Smooth muscle cell of the brain vasculature (primary cell): ENCODE measurements at regions not wholly inside any gene's neighbourhood (a gene's known extent, or its start where the extent isn't known, plus 50 kb on each side); places are given as distances from the start of the nearest gene placed in this dataset.
A peak's percentile ranks its signal among the peaks of the same experiment; 100 is the strongest.

Experiments
- DNase-seq: peaks from one replicate; pipeline ENCODE4 v3.0.0-alpha.2; 2012; ENCODE audit warnings: low read depth, low spot score

DNA sequence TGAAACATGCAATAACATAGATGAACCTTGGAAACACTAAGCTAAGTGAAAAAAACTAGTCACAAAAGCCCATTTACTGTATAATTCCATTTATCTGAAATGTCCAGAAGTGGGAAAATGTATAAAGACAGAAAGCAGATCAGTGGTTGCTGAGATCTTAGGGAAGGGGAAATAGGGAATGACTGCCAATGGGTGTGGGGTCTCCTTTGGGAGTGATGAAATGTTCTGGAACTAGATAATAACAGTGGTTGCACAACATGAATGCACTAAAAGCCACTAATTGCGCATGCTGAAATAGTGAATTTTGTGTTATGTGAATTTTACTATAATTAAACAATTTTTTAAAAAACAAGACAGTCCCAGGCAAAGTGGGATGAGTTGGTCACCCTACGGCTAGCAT is 472.8 kb downstream of the CCDC171 start:
- no peak for DNase-seq

DNA sequence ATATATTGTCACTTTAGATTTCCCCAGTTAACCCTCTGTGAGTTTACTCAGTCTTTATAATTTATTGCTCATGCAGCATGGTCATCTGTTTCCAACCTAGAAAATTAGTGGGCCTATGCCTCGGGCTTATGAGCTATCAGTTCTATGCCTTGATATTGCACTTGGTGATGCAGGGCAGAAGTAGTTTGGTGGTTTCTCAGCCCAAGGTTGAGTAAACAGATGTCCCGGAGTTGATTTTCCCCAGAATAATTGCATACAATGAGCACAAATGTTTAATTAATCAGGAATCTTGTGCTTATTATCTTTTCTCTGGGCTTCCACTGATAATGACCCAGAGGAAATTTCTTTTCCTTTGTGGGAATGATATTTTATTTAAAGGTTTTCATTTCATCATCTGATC is 474.0 kb downstream of the CCDC171 start:
- DNase-seq, result no peak

DNA sequence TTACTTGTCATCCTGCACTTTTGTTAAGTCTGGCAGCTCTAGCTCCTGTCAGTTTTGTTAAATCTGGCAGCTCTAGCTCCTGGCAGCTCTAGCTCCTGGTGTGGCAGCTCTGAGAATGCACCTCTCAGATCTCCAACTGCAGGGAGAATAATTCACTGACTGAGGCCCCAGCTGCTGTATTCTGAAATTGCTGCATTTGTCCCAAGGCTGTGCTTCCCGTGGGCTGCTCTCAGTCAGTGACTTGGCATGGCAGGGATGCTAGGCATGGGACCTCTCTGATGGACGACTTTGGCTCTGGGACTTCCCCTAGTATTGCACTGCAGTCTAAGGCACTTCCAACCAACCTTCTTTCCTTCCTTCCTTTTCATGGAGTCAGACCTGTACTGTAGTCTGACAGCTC is 475.7 kb downstream of the CCDC171 start:
- no peak for DNase-seq

DNA sequence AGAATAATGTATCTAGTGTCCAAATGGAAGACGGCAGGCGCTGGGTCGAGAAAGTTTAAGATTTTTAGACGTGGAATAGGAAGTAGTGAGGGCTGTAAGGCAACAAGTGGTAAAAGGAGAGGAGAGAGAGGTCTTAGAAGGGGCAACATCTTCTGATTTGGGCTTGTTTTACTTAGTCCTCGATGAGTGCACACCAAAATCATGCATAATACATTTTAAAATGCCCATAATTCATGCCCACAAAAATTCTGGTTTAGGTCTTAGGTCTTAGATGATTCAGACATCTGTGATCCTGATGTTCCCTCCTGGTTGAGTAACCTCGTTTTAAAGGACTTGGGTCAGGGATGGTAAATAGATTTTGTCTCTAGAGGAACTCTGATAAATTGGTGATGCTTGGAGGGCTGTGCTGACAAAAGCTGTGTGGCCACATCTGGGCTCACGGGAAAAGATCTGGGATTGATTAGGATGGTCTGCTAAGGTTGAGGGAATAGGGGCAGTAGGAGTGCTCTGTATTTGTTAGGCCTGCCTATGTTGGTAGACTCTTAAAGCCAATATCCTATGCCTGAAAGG is 476.3 kb downstream of the CCDC171 start:
- no peak for DNase-seq

DNA sequence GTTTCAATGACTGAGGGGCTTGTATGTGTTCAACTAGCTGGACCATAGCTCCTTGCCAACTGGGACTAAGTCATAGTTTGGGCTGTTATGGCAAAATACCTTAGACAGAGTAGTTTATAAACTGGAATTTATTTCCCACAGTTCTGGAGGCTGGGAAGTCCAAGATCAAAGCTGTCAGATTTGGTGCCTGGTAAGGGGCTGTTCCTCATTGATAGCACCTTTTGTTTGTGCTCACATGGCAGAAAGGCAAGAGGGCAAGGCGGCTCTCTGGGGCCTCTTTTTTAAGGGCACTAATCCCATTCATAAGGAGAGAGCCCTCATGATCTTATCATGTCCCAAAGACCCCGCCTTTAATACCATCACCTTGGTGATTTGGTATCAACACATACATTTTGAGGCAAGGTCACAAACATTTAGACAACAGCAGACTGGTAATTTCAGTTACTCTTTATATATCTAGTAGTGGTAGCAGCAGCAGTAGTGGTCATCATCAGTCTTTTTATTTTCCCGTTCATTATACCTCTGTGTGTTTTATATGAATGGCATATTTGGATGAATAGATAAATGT is 477.0 kb downstream of the CCDC171 start:
- no peak for DNase-seq

DNA sequence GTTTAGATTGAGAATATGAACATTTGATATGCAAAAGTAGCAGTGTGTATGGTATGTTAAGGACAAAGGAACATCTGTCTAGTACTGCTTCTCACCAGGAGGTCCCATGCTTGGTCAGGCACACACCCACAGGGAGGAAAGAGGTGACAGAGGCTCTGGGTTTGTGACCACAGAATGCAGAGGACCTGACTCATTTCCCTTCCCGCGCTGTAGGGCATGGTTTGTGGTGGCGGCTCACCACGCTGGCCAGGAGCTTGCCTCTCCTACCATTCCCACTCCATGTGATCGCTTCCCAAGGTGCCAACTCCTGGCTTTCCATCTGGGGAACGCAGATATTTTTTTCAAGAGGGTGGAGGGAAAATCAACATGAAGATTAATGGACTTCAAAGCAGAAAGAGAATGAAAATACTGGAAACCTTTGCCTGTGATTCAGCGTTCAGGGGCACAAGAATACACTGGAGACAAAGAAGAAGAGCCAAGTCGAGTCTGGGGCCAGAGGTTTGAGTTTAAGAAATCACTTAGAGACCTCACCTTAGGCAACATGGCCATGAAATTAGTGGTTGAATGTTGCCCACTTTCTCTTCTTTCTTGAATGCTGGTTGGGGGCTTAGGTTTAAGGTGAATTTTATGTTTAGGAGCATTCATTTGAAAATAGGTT is 477.8 kb downstream of the CCDC171 start:
- peak; percentile 77 for DNase-seq

DNA sequence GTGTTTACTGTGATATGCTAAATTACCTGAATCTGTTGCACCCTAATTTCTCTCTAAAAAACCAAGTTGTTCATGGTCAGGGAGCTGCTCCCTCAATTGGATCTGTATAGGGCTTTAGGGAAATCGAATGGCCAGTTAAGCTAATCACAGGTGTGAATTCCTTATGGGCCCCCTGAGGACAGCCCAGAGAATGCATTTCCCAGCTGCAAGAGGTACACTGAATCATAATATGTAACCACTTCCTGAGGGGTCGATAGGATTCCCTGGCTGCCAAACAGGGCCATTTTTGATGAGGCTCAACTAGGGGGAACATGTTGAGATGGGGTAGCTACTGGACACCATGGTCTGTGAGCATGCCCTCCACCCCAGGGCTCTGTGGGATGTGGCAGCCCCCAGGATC is 478.6 kb downstream of the CCDC171 start:
- DNase-seq, result no peak

DNA sequence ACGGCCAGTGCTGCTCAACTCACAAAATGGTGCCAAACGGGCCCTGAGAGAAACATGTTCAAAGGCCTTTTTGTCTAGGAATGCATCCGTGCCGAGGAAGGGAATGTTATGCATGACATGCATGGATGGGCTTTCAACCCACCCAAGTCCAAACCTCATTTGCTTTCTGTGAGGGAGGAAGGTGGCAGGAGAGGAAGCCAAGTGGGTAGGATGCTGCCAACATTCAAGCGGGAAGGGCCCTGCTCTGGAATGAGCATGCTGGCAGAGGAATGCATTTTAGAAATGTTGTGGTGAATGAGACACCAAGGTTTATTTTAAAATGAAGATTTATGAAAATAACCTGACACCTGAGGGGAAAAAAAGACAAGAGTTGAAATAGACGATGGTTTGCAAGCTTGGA is 479.1 kb downstream of the CCDC171 start:
- no peak for DNase-seq

DNA sequence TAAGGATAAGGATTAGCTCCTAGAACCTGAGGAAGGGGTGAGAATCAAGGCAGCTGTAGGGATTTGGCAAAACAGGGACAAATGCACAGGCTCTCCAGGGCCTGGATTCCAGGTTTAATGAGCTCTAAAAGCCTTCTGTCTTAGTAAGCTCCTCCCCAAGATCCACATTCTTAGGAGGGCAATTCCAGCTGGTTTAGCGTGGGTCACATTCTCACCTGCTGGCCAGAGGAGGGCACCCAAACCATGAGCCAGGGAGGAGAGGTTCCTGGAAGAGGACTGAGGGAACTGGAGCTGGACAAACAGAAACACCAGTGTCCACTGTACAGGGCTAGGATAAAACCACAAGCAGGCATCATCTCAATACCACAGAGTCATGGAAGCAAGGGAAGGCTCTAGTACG is 480.0 kb downstream of the CCDC171 start:
- DNase-seq, result no peak

DNA sequence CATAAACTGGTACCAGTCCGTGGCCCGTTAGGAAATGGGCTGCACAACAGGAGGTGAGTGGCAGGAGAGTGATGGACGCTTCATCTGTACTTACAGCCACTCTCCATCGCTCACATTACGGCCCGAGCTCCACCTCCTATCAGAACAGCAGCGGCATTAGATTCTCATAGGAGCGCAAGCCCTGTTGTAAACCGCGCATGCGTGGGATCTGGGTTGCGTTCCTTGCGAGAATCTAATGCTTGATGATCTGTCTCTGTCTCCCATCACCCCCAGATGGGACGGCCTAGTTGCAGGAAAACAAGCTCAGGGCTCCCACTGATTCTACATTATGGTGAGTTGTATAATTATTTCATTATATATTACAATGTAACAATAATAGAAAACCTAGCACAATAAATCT is 480.4 kb downstream of the CCDC171 start:
- no peak for DNase-seq

DNA sequence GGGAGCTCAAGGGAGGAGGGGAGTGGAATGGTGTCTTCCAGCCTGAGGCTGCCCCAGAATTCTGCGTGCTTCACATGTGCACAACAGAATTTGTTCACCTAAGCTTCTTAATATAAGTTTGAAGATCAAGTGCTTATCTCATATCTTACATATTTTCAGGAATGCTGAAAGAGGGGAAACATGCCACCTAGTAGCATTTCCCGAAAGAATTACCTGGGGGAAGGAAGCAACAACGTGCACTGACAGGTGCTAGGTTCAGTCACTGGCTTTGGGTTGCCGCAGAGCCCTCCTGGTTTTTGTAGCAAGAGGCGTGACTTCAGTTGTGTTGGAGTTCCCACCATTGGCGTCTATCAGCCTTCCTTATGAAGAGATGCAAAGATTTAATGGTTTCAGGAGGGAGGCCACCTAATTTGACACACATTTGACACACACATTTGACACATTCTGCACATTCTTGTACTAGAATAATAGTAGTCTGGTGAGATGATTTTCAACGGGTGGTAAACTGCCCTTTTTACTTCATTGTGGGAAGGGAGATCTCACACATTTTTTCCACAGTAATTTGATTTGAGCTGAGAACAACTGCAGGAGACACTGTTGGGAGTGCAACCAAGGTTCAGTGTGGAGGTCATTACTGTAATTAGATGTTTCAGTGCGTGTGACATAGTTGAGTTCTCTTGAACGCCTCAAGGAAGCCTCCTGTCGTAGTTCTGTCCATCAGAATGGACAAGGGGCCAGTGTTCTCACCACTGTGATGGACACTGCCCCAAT is 481.3 kb downstream of the CCDC171 start:
- no peak for DNase-seq

DNA sequence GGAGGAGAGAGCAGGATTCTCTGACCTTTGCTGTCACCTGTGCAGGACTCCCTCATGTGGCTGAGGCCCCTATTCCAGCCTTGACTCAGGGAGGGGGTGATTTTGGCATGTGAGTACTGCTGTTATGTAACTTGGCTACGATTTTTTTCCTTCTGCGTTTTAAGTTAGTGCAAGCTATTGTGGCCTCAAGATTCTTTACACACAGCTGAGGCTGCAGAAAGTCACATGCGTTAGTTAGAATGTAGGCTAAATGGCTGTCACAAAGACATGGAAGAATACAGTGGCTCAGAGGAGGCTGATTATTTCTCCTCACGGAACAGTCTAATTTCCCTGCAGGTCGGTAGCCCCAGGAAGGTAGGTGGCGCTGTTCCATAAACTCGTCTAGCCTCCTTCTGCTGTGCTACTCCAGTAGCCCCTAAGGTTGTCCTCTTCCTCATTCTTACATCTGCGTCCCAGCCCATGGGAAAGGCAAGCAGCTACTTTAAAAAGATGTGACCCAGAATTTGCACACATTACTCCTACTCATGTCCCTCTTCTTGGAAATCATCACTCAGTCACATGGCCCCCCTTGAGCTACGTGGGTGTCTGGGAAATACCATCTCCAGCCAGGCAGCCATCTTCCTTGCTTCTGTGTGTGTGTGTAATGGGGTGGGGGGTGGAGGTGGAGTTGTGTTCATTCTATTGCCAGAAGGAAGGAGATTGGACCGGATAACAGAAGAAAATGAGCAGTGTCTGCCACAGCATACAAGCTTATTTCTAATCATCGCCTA is 486.6 kb downstream of the CCDC171 start:
- no peak for DNase-seq

DNA sequence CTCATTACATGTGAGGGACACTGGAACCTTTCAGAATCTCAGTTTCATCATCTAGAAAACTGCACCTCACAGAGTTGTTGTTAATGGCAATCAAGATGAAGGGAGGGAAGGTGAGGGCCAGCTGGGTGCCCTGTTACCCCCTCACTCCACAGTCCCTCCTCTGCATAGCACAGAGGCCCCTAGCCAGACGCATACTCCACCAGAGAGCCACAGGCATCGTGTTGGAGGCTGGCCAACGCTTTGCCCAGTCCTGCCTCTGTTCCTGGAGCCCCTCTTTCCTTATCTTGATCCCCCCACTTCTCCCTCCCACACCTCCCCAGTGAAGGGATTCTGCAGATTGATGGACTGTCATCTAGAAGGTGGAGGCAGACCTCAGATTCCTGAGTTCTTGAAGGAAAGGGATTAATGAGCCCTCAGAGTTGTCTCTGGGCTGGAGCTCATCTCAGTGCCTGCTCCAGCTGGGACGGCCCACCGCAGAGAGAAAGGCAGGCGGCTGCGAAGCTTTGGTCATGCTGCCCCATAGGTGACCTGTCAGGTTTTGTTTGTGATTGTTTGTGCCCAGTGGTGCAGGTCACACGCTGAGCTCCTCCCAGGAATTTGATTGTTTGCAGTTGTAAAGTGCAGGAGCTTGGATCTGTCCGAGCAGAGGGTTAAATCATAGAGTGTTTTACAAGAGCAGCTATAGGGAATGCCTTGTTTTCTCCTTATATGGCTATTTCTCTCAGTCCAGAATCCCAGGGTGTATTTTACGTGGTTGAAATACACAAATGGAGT is 487.3 kb downstream of the CCDC171 start:
- DNase-seq, result peak; percentile 92

DNA sequence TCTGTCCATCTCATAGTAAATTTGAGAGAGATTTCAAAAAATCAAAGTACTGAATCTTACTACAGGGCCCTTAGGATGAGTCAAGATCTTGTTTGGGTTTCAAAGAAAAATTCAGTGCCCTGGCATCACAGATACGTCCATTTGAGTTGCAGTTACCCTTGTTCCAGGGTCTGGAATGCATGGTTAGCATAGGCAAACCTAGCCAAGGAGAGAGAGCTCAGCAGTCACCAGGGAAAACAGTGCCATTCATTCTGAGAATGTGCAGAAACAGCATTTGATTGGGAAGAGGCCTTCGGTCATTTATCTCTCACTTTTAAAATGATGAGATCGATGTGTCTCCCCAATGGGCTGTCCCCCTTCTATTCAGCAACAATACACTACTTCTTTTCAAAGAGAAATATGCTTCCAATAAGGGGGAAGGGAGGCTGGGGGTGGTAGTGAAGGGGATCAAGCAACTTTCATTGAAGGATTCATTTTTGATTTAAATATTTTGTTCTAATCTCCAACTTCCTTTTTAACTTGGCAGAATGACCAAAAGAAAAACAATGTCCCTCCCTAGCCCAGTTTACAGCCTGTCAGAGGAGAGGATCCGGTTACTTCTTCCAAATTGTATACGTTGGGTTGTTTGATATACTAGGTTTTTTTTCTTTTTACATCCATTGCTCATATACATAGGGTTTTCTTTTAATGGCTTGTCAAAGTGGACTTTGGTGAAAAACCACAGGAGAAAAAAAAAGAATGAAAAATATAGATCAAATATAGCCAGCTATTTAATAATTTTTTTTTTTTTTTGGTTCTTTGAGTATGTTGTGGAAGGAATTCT is 491.1 kb downstream of the CCDC171 start:
- no peak for DNase-seq

DNA sequence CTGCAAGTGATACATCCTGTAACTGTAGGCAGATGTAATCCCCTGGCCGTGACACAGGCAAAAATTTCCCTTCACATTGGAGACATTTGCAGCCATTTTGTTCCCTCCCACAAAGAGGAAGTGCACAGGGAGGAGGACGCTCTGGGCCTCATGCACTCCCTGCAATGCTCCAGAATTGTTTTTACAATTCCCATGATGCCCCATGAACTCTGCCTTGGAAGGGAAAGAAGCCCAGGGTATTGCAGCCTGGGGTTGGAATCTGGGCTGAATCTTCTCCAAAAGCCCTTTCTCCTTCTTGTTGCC is 491.7 kb downstream of the CCDC171 start:
- no peak for DNase-seq

DNA sequence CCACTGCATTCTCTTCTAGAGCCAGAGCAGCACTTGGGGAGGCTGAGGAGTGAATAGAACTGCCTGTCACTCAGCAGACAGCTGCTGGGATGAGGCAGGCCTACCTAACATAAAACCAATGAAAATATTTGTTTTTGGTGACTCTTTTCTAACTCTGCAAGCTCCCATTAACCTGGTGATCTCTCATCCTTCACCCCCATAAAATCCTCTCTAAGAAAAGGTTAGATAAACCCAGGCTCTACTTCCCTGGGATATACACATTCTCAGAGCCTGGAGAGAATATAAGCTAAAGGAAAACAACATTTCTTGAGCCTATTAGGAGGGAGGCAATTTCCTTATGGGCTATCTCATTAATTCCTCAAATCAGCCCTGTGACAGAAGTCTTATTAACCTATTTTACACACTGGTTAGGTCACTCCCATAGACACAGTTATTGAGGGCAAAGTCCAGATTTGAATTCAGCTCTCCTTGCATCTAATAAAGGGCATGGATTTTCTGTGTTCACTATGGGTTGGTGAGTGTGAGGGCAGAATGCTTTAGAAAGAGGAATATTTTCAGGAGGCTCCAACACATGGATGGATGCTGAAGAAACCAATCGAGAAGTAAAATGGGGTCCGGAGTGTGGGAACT is 492.9 kb downstream of the CCDC171 start:
- DNase-seq, result no peak

DNA sequence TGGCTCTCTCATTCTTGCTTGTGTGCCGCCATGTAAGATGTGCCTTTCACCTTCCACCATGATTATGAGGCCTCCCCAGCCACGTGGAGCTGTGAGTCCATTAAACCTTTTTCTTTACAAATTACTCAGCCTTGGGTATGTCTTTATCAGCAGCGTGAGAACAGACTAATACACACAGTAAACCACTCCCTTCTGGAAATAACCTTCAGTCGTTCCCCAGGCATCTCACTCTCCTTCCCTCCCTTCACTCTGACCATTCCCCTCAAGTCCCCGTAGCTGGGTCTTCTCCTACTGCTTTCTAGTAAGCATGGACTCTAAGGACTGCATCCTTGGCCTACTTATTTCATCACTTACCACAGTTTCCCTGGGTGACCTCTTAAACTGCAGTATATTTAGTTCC is 493.9 kb downstream of the CCDC171 start:
- DNase-seq, result no peak

DNA sequence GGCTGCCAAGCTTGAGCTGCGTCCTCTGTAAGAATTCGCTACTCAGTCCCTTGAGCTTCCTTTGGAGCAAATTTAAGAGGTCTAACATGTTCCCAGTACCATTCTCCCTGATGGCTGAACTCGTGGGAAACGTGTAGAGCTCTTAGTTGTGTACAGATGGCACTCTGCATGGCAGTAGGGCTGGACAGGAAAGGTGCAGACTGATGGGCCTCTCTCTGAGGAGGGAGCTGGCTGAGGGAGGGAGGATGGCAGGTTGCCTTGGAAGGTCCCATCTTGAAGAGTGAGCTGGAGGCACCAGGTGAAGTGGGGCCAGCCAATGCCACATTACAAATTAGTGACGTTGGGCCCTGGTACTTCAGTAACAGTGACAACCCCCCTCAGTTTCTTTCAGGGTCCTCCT is 495.3 kb downstream of the CCDC171 start:
- no peak for DNase-seq

DNA sequence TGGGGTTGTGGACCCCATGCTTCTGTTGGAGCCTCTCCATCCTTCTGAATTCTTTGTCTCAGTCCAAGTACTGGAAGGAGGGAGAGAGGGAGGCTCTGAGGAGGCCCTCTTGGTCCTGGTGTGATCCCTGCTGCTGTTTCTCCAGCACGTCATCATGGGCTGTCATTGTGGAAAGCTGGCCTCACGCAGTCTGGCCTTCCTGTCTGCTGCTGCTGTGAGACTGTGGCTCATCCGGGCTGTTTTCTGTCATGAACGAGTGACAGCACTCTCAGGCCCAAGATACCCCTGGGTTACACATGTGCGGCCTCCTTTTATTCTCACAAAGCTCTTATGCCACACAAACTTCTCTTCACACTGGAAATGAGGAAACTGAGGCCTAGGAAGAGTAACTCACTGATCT is 499.3 kb downstream of the CCDC171 start:
- DNase-seq, result no peak
